Endodermal cell (in vitro differentiated cells): ENCODE measurements at regions not wholly inside any gene's neighbourhood (a gene's known extent, or its start where the extent isn't known, plus 50 kb on each side); places are given as distances from the start of the nearest gene placed in this dataset.

ENCODE experiments used
- DNase-seq: peaks from one replicate; pipeline ENCODE4 v3.0.0-alpha.2; 2017
- H3K27ac ChIP-seq: 2 replicates; pipeline ENCODE4 v1.5.1; 2013; ENCODE audit warnings: mild to moderate bottlenecking, low read depth, low read length, moderate library complexity
- H3K27me3 ChIP-seq: 2 replicates; pipeline ENCODE4 v1.6.1; 2013; ENCODE audit warnings: mild to moderate bottlenecking, low read length, moderate library complexity; ENCODE audit not compliant: insufficient read depth, control insufficient read depth, poor library complexity, severe bottlenecking
- H3K36me3 ChIP-seq: 2 replicates; pipeline ENCODE4 v1.7.0; 2013; ENCODE audit warnings: mild to moderate bottlenecking, low read length, moderate library complexity; ENCODE audit not compliant: control insufficient read depth, insufficient read depth
- H3K4me1 ChIP-seq: one replicate; pipeline ENCODE4 v1.7.0; 2013; ENCODE audit warnings: low read length; ENCODE audit not compliant: control insufficient read depth, insufficient read depth
- H3K4me3 ChIP-seq: 2 replicates; pipeline ENCODE4 v1.5.1; 2013; ENCODE audit warnings: mild to moderate bottlenecking, low read length, moderate library complexity
- H3K9ac ChIP-seq: 2 replicates; pipeline ENCODE4 v1.6.1; 2013; ENCODE audit warnings: mild to moderate bottlenecking, low read length, moderate library complexity; ENCODE audit not compliant: poor library complexity, severe bottlenecking; ENCODE audit errors: extremely low read depth
- H3K9me3 ChIP-seq: 2 replicates; pipeline ENCODE4 v1.6.1; 2013; ENCODE audit warnings: mild to moderate bottlenecking, low read length, moderate library complexity; ENCODE audit not compliant: control insufficient read depth
- H3K27ac Mint-ChIP-seq: 2 replicates; pipeline ENCODE4 v1.8.0; 2020; ENCODE audit warnings: mixed read lengths
- H3K27me3 Mint-ChIP-seq: 2 replicates; pipeline ENCODE4 v1.8.0; 2021; ENCODE audit warnings: mild to moderate bottlenecking, mixed read lengths; ENCODE audit not compliant: insufficient read depth
- H3K36me3 Mint-ChIP-seq: 2 replicates; pipeline ENCODE4 v1.8.0; 2020; ENCODE audit warnings: low read depth, mixed read lengths
- H3K4me1 Mint-ChIP-seq: 2 replicates; pipeline ENCODE4 v1.8.0; 2020; ENCODE audit warnings: mixed read lengths
- H3K4me3 Mint-ChIP-seq: 2 replicates; pipeline ENCODE4 v1.8.0; 2020; ENCODE audit warnings: mild to moderate bottlenecking, moderate library complexity, mixed read lengths
- H3K9me3 Mint-ChIP-seq: 2 replicates; pipeline ENCODE4 v1.8.0; 2020; ENCODE audit warnings: mild to moderate bottlenecking, mixed read lengths
- WGBS, 2 experiments: methylation state at CpG; one replicate each; pipeline versions ENCODE4 v1.1.5 to v1.1.7; 2013; ENCODE audit warnings: missing lambda C conversion rate in 2 of 2, mixed read lengths in 1 of 2; ENCODE audit not compliant: insufficient coverage in 1 of 2, insufficient read length in 1 of 2; 5-methylcytosine and 5-hydroxymethylcytosine counted together
- TF ChIP-seq, protein P1 (sequence below): fragments of 200-600 bp; sonication (generic); conservative IDR thresholded peaks from 2 replicates; pipeline ENCODE4 v1.5.0; 2021; ENCODE audit warnings: antibody characterized with exemption, mild to moderate bottlenecking

DNA sequence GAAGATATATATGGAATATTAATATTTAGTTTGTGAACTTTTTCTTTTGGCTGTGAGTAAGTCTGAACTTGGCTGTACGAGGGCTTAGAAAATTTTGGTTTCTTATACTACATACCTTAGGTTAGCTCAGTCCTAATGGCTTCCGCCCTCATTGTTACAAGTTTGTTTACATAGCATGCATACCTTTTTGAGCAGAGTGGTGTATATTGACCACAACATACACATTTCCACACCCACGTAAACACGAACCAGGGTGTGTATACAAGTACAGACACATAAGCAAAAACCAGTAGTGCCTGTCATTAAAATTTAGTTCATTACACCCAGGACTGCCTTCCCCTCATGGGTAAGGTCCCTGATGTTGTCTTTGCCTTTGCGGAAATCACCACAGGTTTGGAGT is 230.2 kb upstream of the RGS6 start:
- peaks cover 6% of the 10 kb centered on the region for H3K4me1 Mint-ChIP-seq
- H3K36me3 Mint-ChIP-seq: peaks cover 34% of the 10 kb centered on the region
- TF ChIP-seq, protein P1, sequence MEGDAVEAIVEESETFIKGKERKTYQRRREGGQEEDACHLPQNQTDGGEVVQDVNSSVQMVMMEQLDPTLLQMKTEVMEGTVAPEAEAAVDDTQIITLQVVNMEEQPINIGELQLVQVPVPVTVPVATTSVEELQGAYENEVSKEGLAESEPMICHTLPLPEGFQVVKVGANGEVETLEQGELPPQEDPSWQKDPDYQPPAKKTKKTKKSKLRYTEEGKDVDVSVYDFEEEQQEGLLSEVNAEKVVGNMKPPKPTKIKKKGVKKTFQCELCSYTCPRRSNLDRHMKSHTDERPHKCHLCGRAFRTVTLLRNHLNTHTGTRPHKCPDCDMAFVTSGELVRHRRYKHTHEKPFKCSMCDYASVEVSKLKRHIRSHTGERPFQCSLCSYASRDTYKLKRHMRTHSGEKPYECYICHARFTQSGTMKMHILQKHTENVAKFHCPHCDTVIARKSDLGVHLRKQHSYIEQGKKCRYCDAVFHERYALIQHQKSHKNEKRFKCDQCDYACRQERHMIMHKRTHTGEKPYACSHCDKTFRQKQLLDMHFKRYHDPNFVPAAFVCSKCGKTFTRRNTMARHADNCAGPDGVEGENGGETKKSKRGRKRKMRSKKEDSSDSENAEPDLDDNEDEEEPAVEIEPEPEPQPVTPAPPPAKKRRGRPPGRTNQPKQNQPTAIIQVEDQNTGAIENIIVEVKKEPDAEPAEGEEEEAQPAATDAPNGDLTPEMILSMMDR: no peak
- H3K4me3 Mint-ChIP-seq: no peak overlapping the region
- no peaks in the 10 kb centered on the region for H3K9me3 Mint-ChIP-seq
- Histone ChIP-seq H3K4me3 (no peak overlapping the region), H3K27ac (no peak overlapping the region), H3K36me3 (peaks cover 54% of the 10 kb centered on the region), H3K9ac (no peak overlapping the region), H3K4me1 (no peaks in the 10 kb centered on the region), H3K9me3 (no peaks in the 10 kb centered on the region), H3K27me3 (no peaks in the 10 kb centered on the region)
- 92 to 94% methylated on average over 2 to 5 of the region's 5 CpGs for WGBS, 2 experiments
- no peak overlapping the region for H3K27ac Mint-ChIP-seq
- DNase-seq: no peak
- no peaks in the 10 kb centered on the region for H3K27me3 Mint-ChIP-seq

DNA sequence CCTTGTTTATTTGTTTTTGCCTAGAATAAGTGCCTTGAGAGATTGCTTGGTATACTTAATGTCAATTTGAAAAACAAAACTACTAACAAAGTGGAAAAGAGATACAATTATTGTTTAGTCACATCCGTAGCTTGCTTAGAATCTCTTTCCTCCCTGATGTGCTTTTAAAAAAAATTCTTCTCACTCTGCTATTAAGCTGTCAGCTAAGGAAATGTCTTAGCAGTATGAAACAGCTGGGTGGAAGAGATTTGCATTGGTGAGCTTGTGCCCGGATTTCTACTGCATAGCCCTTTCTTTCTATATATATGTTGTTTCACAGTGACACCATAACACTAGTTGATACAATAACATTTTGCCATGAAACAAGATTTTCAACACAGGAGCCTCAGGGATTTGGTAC is 229.4 kb upstream of the RGS6 start:
- H3K27ac Mint-ChIP-seq: no peak overlapping the region
- no peak overlapping the region for H3K27ac ChIP-seq
- no peaks in the 10 kb centered on the region for H3K27me3 Mint-ChIP-seq
- peaks cover 38% of the 10 kb centered on the region for H3K36me3 Mint-ChIP-seq
- WGBS, 2 experiments: 84% methylated on average over 2 of the region's 2 CpGs; no CpG with 5 or more reads in 1 of the 2 experiments
- no peaks in the 10 kb centered on the region for H3K9me3 Mint-ChIP-seq
- no peak overlapping the region for H3K4me3 Mint-ChIP-seq
- H3K9ac ChIP-seq: no peak overlapping the region
- peaks cover 59% of the 10 kb centered on the region for H3K36me3 ChIP-seq
- H3K4me3 ChIP-seq: no peak overlapping the region
- H3K4me1 Mint-ChIP-seq: no peaks in the 10 kb centered on the region
- H3K9me3 ChIP-seq: no peaks in the 10 kb centered on the region
- no peaks in the 10 kb centered on the region for H3K27me3 ChIP-seq
- no peaks in the 10 kb centered on the region for H3K4me1 ChIP-seq
- TF ChIP-seq, protein P1: no peak
- no peak for DNase-seq

DNA sequence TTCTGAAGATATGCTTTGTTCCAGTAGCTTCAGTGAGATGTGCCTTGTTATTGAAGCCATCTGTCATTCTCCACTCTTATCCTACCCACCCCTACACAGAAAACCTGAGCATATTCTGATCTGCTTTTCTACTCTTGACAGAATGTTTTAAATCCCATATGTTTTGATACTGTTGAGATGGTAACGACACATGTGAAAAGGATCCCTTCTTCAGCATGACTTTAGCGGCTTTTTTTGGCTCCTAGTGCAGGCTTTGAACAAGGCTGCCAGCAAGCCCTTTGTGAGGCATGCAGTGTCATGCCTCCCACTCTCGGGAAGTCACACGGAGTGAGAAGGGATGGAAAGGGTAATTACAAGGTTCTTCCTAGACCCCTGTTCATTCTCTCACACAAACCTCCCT is 228.8 kb upstream of the RGS6 start:
- no peak overlapping the region for H3K27ac ChIP-seq
- H3K9ac ChIP-seq: no peak overlapping the region
- H3K9me3 ChIP-seq: no peaks in the 10 kb centered on the region
- TF ChIP-seq, protein P1: no peak
- no peak overlapping the region for H3K4me3 ChIP-seq
- 77 to 82% methylated on average over 2 to 4 of the region's 4 CpGs for WGBS, 2 experiments
- DNase-seq: no peak
- no peaks in the 10 kb centered on the region for H3K4me1 ChIP-seq
- peaks cover 58% of the 10 kb centered on the region for H3K36me3 ChIP-seq
- no peaks in the 10 kb centered on the region for H3K27me3 ChIP-seq
- no peak overlapping the region for H3K27ac Mint-ChIP-seq
- H3K4me1 Mint-ChIP-seq: no peaks in the 10 kb centered on the region
- H3K36me3 Mint-ChIP-seq: peaks cover 38% of the 10 kb centered on the region
- H3K4me3 Mint-ChIP-seq: no peak overlapping the region
- no peaks in the 10 kb centered on the region for H3K9me3 Mint-ChIP-seq
- no peaks in the 10 kb centered on the region for H3K27me3 Mint-ChIP-seq
